HG02763 (cell line): ENCODE measurements at regions not wholly inside any gene's neighbourhood (a gene's known extent, or its start where the extent isn't known, plus 50 kb on each side); places are given as distances from the start of the nearest gene placed in this dataset.

Experiments used
- ATAC-seq: cut with Tn5 transposase; IDR thresholded peaks from one replicate; pipeline ENCODE4 v1.9.1; 2021; ENCODE audit warnings: mild to moderate bottlenecking, moderate library complexity; ENCODE audit not compliant: unreplicated experiment

- ATAC-seq, result no peak
These were observed 98.4 kb upstream of the NCKAP5 start for GRCh38 chr2:133666621-133667020.

DNA sequence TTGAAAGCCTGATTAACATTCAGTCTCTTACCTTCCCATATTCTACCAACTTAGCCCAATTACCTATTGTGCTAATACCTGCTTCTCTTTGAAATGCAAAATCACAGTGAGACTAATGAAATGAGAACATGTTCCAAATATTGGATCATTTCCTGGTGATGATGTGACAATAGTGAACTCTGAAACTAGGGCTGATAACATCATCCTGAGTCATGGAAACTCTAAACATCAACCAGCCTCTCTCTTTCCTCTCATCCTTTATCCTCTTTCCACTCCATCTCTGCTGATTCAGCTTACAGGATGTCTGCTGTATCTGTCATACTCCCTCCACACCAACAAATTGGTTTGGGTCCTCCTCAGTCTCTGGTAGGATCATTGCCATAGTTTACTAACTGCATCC lies 98.8 kb upstream of the NCKAP5 start:
- ATAC-seq, result no peak

- ATAC-seq, result no peak
These were observed 99.7 kb upstream of the NCKAP5 start for GRCh38 chr2:133667968-133668367.

DNA sequence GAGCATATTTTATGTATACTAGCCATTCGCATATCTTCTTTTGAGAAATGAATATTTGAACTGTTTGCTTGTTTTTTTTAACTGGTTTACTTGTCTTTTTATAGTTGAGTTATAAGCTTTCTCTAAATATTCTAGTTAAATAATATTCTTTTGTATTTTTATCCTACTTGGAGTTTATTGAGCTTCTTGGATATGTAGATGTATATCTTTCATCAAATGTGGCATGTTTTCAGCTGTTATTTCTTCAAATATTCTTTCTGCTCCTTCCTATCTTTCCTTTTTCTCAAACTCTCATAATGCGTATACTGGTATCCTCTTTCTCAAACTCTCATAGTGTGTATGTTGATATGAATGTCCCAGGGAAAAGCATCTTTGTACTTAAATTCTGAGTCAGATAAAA lies 100.3 kb upstream of the NCKAP5 start:
- no peak for ATAC-seq

DNA sequence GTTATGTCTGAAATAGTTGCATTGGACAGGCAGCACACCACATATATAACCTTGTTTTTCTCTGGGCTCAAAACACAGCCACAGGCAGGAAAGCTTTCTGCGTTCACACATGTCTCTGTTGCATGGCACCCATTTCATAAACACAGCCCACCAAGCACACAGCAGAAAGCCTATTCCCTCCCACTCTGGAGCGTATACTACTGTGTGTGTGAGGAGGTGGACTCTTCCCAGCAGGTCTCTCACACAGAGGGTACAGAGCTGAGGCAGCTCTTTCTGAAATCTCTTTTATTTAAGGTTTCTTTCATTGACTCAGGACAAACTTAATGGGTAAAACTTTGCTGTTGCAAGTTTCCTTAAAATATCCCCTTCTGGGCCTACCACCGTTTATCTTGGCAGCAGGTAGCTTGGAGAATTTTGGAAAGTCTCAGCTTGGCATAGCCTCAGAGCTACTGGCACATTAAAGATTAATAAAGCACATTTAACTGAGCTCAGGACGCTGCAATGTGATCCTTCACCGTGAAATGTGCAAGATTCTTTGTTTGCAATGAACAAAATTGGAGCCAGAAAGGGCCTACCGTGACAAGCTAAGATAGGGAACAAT lies 105.1 kb upstream of the NCKAP5 start:
- ATAC-seq, result no peak

- no peak for ATAC-seq
These were observed 105.8 kb upstream of the NCKAP5 start for GRCh38 chr2:133674066-133674432.

DNA sequence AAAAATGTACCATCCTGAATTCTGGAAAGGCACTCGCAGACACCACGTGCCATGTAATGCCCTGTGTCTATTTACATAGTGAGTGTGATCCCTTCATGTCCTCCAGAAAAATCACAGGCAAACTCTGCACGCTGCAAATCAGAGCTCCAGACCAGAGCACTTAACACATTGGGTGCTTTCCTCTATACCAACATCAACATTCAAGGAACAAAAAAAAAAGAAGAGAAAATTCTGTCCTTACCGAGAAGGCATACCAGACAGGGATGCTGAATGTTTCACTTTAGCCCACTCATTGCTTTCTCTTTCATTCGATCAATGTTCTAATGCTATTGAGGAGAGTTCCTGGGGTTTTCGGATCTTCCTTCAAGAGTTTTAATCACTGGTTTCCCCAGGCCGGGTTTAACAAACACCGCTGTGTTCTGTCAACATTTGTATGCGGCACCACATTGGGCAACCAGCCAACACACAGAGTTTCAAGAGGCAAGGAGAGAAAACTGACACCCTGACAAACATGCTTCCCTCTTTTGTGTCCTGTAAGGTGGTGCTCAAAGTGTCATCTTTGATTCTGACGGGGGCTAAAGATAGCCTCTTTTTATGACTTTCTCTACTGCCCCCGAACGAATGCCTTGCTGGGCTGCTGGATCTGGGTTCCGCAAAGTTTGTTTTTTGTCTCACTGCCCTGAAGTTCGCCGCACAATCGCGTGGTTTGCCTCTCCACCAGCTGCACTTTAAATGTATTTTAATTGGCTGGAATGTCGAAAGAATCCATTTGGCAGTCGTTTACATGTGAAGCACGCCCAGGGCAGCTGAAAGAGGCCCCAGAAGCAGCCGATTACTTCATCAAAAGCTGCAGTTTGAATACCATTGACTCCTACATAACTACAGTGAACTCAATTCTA lies 106.4 kb upstream of the NCKAP5 start:
- no peak for ATAC-seq

DNA sequence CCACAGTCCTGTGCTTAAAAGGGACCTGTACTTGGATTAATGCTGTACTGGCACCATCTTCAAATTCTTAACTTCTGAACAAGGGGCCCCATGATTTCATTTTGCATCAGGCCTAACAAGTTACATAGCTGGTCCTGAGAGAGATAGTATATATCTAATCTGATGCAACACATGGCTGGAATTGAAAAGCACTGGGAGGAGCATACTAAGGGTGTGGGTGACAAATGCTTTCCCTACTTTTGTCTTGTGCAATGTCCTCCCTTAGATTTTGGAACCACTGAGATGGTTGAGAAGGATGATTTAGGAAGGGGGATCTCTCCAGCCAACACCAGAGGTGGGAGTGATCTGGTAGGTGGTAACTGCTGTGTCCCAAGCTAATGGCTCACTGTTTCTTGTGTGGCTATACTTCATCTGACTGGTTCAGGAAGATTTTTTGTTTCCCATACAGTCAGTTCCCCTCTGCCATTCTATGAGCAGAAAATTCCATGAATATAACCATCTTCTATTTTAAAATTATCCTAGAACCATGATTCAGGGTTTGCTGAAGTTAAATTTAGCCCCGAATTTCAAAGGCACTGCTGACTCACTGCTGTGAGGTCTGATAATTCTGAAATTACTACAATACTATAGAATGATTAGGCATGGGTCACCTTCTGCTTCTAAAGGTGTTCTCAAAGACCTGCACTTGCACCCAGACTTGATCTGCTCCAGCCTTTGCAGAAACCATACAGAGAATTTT lies 108.3 kb upstream of the NCKAP5 start:
- ATAC-seq, result no peak

DNA sequence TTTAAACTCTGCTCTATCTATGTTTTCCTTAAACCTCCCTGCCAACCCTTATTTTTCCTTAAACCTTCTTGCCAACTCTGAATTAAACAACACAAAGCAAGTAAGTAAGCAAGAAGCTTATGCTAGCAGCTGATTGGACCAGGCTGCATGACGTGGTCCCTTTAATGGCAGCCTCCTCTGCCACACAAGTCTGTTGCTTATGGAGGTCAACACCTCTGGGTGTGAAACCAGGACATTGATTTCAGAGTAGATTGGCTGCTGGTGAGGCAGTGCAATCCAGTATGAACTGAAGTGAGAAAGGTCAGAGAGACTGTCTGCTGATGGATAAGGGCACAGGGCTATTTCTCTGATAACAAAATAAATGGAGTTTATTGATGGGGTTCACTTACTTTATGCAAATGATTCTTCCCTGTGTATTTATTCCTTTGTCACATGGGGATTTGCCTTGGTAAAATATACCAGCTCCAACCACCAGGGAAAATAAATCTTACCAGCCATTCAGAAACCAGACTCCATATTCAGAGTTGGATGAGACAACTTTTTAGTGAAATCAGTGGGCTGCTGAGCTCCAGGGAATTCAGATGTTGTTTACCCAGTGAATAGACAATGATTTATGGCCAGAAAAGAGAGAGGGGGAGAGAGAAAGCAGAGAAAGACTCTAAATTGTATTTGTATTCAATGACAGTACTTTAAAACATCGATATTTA lies 112.2 kb upstream of the NCKAP5 start:
- no peak for ATAC-seq

- no peak for ATAC-seq
These were observed 114.1 kb upstream of the NCKAP5 start for GRCh38 chr2:133682347-133682746.

DNA sequence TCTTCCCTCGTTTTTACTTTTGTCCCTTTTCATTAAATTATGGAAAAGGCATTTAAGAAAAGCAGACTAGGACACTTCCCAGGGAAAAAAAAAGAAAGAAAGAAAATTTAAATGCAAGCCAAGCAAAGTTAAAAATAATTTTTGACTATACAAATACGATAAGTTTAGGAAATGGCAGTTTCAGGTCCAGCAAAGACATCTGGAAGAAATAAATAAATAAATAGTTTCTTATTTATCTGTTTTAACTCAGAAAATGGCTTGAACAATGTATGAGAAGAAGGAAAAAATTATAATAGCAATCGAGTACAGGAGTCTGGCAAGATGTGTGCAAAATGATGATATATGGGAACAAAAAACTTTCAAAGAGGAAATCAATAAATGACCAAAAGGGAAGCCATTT lies 114.6 kb upstream of the NCKAP5 start:
- no peak for ATAC-seq

GRCh38 chr2:133685636-133686215 lies 117.5 kb upstream of the NCKAP5 start:
- no peak for ATAC-seq

DNA sequence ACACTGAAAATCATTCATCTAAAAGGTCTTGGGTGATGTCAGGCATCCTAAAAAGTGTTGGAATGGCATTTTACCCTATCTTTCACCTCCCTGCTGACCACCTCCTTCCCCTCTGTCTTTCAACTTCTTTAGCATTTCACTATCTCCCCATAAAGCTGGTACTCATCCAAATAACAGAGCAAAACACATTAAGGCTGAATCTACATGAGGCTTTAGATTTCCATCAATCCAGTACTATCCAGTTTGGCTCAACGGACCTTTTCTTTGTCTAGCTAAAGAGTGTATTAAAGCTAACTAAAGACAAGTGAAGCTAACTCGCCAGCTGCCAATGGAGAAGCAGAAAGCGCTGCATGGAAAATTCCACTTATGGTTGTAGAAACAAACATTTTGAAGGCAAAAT lies 122.5 kb upstream of the NCKAP5 start:
- no peak for ATAC-seq

- ATAC-seq, result no peak
These were observed 123.1 kb upstream of the NCKAP5 start for GRCh38 chr2:133691336-133691735.

- no peak for ATAC-seq
These were observed 137.0 kb upstream of the NCKAP5 start for GRCh38 chr2:133705287-133705686.

GRCh38 chr2:133710613-133711012 lies 142.3 kb upstream of the NCKAP5 start:
- ATAC-seq, result no peak

DNA sequence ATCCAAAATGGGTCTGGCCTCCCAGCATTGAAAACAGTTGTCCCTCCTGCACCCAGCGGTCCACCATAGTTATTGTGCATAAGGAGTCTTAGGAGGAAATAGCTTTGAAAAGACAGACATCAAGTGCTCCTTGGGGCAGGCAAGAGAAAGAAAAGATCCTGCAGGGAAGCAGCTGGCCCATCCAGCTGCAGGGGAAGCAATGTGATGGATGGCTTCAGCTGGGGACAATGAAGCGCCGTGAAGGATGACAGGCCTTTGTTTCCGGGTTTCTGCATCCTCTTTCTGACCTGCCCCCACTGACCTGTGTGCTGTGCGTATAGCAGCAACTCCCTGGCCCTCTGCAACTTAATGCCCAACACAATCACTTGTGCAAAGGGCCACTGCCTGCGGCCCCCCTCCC lies 142.9 kb upstream of the NCKAP5 start:
- ATAC-seq, result no peak

- ATAC-seq, result no peak
These were observed 143.5 kb upstream of the NCKAP5 start for GRCh38 chr2:133711806-133712205.

- no peak for ATAC-seq
These were observed 144.1 kb upstream of the NCKAP5 start for GRCh38 chr2:133712369-133712768.

- no peak for ATAC-seq
These were observed 144.9 kb upstream of the NCKAP5 start for GRCh38 chr2:133713049-133713580.

GRCh38 chr2:133716166-133716565 lies 147.9 kb upstream of the NCKAP5 start:
- no peak for ATAC-seq
